Spinal cord (tissue), 9 donors: ENCODE measurements at regions not wholly inside any gene's neighbourhood (a gene's known extent, or its start where the extent isn't known, plus 50 kb on each side); places are given as distances from the start of the nearest gene placed in this dataset.

ENCODE experiments used
- DNase-seq, 6 donors: peaks; one replicate each; pipeline versions ENCODE4 v3.0.0 to v3.0.0-alpha.2; 2013 to 2015; ENCODE audit warnings: low spot score in 6 of 6, low read depth in 4 of 6
- H3K27ac ChIP-seq: one replicate; pipeline ENCODE4 v1.5.1; 2013; ENCODE audit warnings: low read depth, low read length, control low read depth
- H3K27me3 ChIP-seq: one replicate; pipeline ENCODE4 v1.6.1; 2013; ENCODE audit warnings: low read length; ENCODE audit not compliant: control insufficient read depth, insufficient read depth
- H3K36me3 ChIP-seq: one replicate; pipeline ENCODE4 v1.6.1; 2013; ENCODE audit warnings: low read length; ENCODE audit not compliant: control insufficient read depth, insufficient read depth
- H3K4me1 ChIP-seq: one replicate; pipeline ENCODE4 v1.6.1; 2013; ENCODE audit warnings: low read length; ENCODE audit not compliant: control insufficient read depth, insufficient read depth
- H3K4me3 ChIP-seq: one replicate; pipeline ENCODE4 v1.5.1; 2013; ENCODE audit warnings: low read depth, low read length, control low read depth
- H3K9me3 ChIP-seq: one replicate; pipeline ENCODE4 v1.6.1; 2013; ENCODE audit warnings: low read length; ENCODE audit not compliant: control insufficient read depth, insufficient read depth
- WGBS: methylation state at CpG from one replicate; pipeline ENCODE4 v1.1.5; 2013; ENCODE audit warnings: missing lambda C conversion rate; ENCODE audit not compliant: insufficient coverage; 5-methylcytosine and 5-hydroxymethylcytosine counted together
- donor health status: healthy.

DNA sequence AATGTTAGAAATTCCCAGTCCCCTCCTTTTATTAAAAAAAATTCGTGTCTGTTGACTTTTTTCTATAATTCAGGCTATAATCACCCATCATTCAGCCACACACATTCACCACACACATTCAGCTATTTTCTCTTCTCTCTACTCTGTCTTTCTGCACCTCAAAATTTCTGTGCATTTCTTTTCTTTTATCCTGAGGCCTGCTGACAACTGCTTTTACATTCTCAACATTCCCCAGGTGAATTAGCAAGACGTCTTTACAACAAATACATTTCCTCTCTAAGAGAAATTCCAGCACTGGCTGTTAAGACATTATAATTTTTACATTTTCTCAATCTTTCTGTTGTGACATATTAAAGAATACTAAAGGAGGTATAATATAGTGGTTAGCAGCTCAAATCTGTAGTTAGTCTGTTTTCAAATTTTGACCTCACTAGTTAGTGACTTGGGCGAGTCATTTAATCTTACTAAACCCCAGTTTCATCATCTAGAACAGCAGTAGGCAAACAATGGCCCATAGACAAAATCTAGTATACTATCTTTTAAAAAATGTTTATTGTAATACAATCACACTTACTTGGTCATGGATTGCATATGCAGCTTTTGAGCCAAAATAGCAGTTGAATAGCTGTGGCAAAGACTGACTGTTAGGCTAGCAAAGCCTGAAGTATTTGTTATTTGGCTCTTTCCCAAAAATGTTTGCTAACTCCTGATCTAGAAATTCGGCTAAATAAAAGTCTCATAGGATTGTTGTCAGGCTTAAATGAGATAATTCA lies 350.7 kb downstream of the NSUN3 start:
- Histone ChIP-seq H3K4me3 (no peak overlapping the region), H3K27ac (no peak overlapping the region), H3K9me3 (no peaks in the 10 kb centered on the region), H3K4me1 (no peaks in the 10 kb centered on the region), H3K36me3 (no peaks in the 10 kb centered on the region), H3K27me3 (no peaks in the 10 kb centered on the region)
- 69% methylated on average over 1 of the region's 4 CpGs for WGBS
- DNase-seq, result peak in 1 of 6 donors; percentile 13

DNA sequence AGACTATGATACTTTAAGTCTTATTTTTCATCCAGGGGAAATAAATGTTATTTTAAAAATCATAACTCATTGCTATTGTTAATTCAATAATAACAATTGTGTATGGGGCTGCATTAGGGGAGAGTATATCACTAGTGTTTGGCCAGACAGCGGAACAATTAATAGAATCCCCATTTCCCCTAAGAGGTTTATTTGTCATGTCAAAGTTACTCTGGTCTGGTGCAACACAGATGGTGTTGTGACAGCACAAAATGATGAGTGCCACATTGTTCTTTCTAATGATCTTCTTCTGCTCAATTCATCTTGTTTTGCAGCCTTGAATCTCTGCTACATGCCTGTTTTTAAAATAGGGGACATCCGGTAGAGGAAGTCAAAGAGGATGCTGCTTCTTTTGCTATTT lies 351.6 kb downstream of the NSUN3 start:
- WGBS, result no CpG with 5 or more reads among the region's 2 CpGs

DNA sequence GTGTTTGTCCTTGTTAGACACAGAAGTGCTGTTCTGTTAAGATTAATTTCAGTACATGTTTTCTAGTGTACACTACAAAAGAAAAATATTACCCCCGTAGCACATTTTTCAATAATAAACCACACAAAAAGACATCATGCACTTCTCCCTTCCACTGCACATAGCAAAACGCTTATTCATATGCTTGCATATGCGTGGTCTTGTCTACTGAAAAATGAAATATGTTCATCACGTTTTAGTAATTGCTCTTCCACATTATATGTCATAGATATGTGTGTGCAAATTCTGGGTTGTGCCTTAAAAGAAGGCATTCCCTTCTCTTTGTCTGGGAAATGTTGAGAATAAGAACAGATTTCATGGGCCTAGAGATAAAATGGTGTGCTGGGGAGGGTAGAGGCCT lies 353.9 kb downstream of the NSUN3 start:
- 100% methylated on average over 1 of the region's 4 CpGs for WGBS
- Histone ChIP-seq H3K36me3 (no peaks in the 10 kb centered on the region), H3K27ac (no peak overlapping the region), H3K9me3 (no peaks in the 10 kb centered on the region), H3K4me3 (no peak overlapping the region), H3K27me3 (no peaks in the 10 kb centered on the region), H3K4me1 (no peaks in the 10 kb centered on the region)
- peak in 1 of 6 donors; percentile 16 for DNase-seq

More for the DNA sequence above, 351.6 kb downstream of the NSUN3 start:
- H3K27ac ChIP-seq, result no peak overlapping the region
- DNase-seq, result peak in 2 of 6 donors; percentile 34 to 57
- no peaks in the 10 kb centered on the region for H3K9me3 ChIP-seq
- H3K36me3 ChIP-seq, result no peaks in the 10 kb centered on the region
- H3K27me3 ChIP-seq, result no peaks in the 10 kb centered on the region
- H3K4me3 ChIP-seq, result no peak overlapping the region
- H3K4me1 ChIP-seq, result no peaks in the 10 kb centered on the region

DNA sequence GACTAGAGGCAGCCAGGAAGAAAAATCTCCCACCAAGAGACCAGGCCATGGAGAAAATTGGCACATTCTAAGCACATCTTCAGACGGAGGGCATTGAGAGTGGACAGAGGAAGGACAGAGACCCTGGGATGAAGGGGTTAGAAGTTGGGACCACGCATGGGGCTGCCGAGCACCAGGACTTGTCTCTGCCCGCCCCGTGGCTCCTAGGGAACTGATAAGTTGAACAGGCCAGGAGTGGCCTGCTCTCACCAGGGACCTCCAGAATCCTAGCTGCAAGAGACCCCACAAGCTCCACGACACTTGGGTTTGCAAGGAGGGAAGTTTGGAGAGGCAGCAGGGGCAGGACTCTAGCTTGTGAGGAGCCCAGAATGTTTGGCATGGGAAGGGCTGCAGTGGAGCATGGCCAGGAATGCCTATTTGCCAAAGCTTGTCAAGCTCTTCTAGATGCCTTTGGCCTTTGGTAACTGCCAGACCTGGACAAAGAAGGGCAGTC lies 355.1 kb downstream of the NSUN3 start:
- WGBS, result 87% methylated on average over 6 of the region's 6 CpGs
- Histone ChIP-seq H3K4me1 (no peaks in the 10 kb centered on the region), H3K27ac (no peak overlapping the region), H3K9me3 (no peaks in the 10 kb centered on the region), H3K4me3 (no peak overlapping the region), H3K27me3 (no peaks in the 10 kb centered on the region), H3K36me3 (no peaks in the 10 kb centered on the region)
- DNase-seq, result no peak

DNA sequence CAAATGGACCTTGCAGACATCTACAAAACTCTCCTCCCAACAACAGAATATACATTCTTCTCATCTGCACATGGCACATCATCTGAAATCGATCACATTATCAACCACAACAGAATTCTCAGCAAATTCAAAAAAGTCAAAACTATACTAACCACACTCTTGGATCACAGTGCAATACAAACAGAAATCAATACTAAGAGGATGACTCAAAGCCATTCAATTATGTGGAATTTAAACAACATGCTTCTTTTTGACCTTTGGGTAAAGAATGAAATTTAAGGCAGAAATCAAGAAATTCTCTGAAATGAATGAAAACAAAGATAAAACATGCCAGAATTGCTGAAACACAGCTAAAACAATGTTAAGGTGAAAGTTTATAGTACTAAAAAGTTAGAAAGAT lies 358.1 kb downstream of the NSUN3 start:
- Histone ChIP-seq H3K36me3 (no peaks in the 10 kb centered on the region), H3K9me3 (no peaks in the 10 kb centered on the region), H3K27me3 (no peaks in the 10 kb centered on the region), H3K4me1 (no peaks in the 10 kb centered on the region), H3K27ac (no peak overlapping the region), H3K4me3 (no peak overlapping the region)
- WGBS, result 100% methylated on average over 1 of the region's 1 CpG
- no peak for DNase-seq

DNA sequence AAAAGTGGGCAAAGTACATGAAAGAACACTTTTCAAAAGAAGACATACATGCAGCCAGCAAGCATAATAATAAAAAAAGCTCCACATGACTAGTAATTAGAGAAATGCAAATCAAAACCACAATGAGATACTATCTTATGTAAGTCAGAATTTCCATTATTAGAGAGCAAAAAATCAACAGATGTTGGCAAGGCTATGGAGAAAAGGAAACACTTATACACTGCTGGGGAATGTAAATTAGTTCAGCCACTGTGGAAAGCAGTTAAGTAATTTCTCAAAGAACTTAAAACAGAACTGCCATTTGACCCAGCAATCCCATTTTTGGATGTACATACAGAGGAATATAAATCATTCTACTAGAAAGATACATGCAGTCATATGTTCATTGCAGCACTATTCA lies 360.7 kb downstream of the NSUN3 start:
- no peak overlapping the region for H3K27ac ChIP-seq
- no peaks in the 10 kb centered on the region for H3K36me3 ChIP-seq
- no peak overlapping the region for H3K4me3 ChIP-seq
- no peak for DNase-seq
- H3K4me1 ChIP-seq, result no peaks in the 10 kb centered on the region
- H3K9me3 ChIP-seq, result no peaks in the 10 kb centered on the region
- no peaks in the 10 kb centered on the region for H3K27me3 ChIP-seq

DNA sequence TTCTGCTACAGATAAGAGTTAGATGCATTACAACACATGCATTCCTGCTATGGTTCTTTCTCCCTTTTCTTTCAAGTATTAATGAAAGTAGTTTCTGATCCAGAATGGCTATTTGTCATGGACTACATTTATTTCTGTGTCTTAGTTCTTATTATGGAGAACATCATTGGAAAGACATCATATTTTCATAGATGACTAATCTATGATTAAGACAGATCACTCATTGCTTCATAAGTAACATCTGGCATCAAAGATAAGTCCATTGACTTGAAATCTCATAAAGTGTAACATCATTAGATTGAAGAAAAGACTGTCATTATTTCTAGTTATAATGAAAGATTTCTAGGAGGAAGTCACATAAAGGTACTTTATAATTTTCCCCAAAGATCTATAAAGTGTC lies 366.7 kb downstream of the NSUN3 start:
- H3K4me3 ChIP-seq, result no peak overlapping the region
- H3K36me3 ChIP-seq, result no peaks in the 10 kb centered on the region
- H3K27ac ChIP-seq, result no peak overlapping the region
- H3K27me3 ChIP-seq, result no peaks in the 10 kb centered on the region
- H3K4me1 ChIP-seq, result no peaks in the 10 kb centered on the region
- no peak for DNase-seq
- no peaks in the 10 kb centered on the region for H3K9me3 ChIP-seq

DNA sequence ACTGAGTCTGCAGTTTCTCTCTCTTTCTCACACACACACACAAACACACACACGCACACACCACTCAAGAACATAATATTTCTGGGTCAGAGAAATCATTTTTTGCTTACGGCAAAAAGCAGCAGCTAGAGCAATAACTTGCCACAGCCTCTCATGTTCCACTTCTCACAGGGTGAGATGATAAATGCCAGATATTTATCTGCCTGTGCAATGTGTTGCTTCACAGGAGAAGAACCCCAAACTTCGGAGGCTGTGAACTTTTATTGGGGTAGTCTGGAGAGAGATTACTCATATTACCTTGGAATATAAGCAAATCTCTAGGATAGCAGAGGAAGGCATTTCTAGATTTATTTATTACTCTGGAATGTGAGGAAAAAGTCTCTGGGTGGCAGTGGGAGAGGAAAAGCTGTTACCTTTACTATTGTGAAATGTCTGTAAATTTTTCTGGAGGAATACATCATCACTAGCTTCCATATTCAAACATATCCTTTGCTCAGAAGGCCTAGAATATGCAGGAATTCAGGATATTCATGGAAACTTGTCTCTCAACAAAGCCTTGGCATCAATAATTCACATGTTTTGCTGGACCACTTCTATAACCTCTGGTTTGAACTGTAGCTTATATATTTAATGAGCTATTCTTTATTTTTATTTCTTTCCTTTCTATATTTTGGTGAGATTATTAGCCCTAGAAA lies 369.2 kb downstream of the NSUN3 start:
- Histone ChIP-seq H3K4me3 (no peak overlapping the region), H3K9me3 (no peaks in the 10 kb centered on the region), H3K4me1 (no peaks in the 10 kb centered on the region), H3K27ac (no peak overlapping the region), H3K36me3 (no peaks in the 10 kb centered on the region), H3K27me3 (no peaks in the 10 kb centered on the region)
- peak in 1 of 6 donors; percentile 13 for DNase-seq
- no CpG with 5 or more reads among the region's 3 CpGs for WGBS

DNA sequence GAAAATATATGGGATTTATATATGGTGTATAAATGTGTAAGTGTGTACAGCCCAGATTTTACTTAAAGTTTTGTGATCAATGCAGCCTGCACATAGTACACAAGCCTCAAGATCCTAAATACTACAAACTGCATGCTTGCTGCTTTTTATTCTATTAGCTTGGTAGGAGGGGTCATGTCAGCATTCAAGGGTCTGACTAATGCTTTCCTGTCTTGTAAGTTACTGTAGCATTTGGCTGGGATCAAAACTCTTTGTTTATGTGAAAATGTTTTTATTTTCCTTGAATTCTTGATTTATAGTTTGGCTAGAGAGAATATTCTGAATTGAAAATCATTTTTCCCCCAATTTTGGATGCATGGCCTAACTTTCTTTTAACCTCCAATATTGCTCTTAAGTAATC lies 370.9 kb downstream of the NSUN3 start:
- H3K9me3 ChIP-seq, result no peaks in the 10 kb centered on the region
- no peaks in the 10 kb centered on the region for H3K27me3 ChIP-seq
- no peak for DNase-seq
- no peak overlapping the region for H3K27ac ChIP-seq
- H3K4me1 ChIP-seq, result no peaks in the 10 kb centered on the region
- no peak overlapping the region for H3K4me3 ChIP-seq
- no peaks in the 10 kb centered on the region for H3K36me3 ChIP-seq
